HG03103 (cell line): ENCODE measurements at regions not wholly inside any gene's neighbourhood (a gene's known extent, or its start where the extent isn't known, plus 50 kb on each side); places are given as distances from the start of the nearest gene placed in this dataset.

Source experiments
- ATAC-seq: cut with Tn5 transposase; IDR thresholded peaks from one replicate; pipeline ENCODE4 v1.9.1; 2021; ENCODE audit warnings: low read depth; ENCODE audit not compliant: unreplicated experiment

DNA sequence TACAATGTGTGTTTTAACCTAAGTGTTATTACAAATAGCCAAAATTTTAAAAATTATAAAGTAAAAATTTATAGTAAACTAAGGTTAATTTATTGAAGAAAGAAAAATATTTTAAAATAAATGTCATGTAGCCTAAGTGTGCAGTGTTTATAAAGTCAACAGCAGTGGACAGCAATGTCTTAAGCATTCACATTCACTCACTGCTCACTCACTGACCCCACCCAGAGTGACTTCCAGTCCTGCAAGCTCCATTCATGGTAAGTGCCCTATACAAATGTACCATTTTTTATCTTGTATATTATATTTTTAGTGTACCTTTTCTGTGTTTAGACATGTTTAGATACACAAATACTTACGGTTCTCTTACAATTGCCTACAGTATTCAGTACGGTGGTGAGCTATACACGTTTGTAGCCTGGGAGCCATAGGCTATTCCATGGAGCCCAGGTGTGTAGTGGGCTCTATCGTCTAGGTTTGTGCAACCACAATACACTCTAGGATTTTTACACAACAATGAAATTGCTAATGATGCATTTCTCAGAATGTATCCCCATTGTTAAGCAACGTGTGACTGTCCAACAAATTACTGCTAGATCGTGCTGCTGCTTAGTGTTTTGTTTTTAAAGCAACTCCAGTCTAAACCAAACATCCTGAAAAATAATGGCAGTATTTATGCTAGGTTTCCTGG, 108.9 kb upstream of the NAMPT start:
- no peak for ATAC-seq

DNA sequence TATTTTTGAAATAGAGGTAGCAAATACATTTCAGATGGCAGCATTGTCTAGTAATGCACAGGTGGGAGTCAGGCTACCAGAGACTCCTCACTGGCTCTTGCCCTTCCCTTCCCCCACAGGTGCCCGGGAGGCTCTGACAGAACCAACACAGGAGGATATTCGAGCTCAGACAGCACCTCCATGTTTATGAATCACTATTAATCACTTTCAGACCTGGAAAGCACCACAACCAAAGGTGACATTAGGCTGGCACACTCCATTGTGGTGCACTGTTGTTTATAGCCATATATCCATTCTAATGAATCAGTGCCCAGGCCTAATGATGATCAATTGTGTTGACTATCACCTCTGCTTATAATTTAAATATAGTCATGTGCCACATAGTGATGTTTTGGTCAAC, 107.8 kb upstream of the NAMPT start:
- no peak for ATAC-seq

DNA sequence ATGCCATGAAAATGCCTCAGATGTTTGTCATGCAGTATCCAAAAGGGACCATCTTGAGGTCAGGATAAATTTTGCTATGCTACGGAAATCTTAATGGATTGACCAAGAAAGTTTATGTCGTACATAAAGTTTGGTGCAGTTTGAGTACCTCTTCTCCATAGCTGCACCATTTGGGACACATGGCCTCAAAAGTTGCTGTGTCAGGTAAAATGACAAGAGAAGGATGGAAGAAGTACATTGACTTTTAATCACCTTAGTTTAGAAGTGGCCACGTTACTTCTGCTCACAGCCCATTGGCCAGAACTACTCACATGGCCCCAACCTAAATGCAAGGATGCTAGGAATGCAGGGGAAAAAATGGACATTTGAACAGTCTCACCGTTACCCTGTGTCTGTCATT, 107.4 kb upstream of the NAMPT start:
- ATAC-seq: no peak

DNA sequence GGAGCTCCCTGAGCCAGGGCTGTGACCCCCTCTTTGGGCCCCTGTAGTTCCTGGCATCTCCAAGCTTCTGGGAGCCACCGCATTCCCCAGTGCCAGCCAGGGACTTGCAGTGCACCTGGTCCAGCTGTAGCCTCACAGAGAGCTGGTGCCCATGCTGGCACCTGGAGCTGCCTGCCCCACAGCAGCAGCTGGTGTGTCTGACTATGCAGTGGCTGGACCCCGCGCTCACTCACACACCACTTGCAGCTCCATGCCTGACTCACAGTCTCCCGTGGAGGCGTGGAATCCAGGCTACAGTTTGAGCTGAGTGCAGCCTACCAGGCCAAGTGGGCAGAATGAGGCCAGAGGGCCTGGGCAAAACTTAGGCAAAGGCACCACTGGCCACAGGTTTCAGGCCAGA, 102.2 kb upstream of the NAMPT start:
- no peak for ATAC-seq

DNA sequence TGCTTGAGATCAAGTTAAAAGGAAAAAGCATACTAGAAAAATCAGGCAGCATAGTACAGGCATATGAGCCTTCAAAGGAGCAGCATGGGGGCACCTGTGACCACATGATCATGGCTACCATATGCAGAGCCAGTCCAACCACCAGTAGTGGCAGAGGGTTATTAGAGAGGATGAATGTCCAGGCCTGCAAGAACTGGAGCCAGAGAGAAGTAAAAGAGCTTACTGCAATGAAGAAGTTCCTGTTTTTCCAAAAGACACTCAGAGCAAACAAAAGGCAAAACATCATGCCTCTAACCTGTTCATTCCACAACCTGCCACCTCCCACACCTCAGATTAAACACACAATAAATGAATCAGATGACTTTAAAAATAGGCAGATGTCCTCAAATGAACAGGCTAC, 99.6 kb upstream of the NAMPT start:
- ATAC-seq: no peak

DNA sequence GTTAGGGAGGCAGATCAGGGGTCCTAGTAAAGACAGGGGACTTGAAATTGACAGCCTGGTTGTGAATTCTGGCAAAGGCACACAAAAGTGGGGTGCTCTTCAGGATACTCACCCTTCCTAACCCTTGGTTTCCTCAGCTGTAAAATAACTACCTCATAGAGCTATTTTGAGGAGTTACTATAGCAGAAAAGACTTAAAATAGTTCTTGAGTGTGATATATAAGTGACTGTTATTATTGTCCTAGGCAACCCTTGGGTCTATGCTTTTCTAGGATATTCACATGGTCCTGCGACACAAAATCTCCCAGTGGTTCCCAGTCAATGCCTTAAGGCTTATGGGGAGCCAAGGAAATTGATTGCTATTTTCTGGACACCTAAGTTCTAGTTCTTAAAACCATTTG, 98.1 kb upstream of the NAMPT start:
- no peak for ATAC-seq

DNA sequence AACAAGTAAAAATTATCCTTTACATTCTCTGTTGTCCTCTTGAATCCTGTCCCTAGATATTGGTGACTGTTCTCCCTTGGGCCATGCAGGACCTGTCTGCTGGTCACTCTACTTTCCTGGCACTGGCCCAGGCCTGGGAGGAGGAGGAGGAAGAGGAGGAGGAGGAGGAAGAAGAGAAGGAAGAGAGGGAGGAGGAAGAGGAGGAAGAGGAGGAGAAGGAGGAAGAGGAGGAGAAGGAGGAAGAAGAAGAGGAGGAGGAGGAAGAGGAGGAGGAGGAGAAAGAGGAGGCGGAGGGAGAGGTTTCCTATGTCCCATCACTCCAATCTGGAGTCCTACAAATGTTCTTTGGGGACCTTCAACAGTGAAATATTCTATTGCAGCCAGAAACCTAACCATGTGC, 97.3 kb upstream of the NAMPT start:
- no peak for ATAC-seq

DNA sequence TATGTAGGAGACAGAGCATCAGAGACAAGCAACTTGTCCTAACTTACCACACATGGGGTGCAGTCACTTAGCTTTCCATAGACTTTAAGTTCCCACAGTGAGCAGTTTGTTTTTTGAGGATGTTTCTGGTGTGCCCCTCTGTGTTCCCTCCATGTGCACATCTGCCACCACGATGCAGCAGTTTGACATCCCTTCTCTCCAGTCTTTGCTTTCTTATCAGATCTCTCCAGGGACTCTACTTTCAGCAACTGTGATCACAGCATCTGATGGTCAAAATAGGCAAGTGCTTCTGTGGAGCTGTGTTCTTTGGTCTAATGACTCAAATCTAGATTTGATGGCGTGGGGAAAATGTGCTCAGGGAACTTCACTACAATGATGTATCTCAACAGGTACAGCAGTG, 96.5 kb upstream of the NAMPT start:
- ATAC-seq: no peak

DNA sequence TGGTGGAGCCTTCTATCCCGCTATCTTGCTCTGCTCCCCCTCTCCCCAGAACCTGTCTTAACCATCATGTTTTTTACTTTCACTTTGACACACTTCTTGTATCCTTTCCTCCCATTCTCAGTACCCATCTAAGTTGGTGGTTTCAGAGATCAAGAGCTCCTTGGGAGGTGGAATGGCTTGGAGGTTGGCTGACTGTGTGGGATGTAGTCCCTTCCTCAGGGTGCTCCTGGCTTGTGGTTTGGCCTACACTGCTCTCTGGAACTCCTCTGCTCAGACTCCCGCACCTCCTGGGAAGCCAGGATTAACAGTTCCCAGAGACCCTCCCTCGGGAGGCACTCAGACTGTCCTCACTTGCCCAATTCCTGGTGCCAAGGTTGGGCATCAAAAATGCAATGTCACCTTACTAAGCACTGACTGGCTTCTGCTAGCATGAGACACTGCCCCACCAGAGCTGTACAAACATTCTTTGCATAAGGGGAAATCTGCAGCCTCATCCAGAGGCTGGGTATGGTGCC, 93.1 kb upstream of the NAMPT start:
- ATAC-seq: no peak

DNA sequence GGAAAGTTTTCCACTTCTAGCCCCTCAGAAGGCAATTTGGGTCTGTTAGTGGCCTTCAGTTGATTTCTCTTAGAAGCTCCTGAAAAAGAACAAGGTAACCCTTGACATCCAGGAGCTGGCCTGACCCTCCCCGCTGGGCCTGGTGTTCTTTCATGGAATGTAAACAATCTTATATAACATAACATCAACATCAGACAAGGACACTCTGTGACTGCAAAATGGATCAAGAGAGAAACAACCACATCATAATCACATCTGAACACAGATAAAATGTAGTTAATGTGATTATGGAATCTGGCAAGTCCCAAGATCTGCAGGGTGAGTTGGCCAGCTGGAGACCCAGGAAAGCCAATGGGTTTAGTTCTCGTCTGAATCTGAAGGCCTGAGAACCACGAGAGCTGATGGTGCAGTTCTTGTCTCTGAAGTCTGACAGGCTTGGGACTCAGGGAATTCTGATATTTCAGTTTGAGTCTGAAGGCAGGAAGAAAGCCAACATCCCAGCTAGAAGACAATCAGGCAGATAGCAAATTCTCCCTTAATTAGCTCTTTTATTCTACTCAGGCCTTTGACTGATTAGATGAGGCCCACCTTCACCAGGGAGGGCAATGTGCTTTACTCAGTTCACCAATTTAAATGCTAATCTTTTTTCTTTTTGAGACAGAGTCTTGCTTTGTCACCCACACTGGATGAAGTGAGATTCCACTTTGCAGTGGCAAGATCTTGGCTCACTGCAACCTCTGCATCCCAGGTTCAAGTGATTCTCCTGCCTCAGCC, 91.4 kb upstream of the NAMPT start:
- ATAC-seq: no peak

DNA sequence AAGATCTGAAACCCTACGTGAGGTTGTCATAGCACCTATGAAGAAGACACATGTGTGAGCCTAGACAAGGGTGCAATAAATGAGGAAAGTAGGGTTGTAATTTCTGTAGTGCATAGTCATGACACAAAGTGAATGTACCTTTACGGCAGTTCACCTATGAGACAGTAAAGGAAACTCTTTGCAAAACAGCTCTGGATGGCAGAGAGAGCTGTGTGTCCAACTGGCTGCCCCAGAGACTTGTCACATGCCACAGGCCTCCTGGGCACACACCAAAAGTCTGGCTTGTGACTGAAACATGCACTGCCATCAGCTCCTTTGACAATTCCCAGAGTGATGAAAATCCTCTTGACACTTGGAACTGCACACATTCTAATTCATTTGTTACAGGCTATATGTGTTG, 90.7 kb upstream of the NAMPT start:
- no peak for ATAC-seq

DNA sequence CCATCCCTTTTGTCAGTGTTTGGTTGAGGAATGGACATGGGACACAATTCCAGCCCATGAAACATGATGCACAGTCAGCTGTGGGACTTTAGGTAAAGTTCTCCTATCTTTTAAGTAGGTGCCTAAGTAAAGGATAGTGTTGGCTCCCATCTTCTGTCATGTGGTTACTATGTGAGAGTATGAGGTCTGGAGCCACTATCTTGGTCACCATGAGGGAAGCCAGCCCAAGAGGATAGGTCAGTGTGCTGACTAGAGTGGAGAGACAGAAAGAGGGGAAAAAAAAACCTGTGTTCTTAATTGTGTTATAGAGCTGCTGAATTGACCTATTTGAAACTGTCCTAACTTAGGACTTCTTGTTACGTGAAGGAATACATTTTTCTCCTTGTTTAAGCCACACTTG, 89.7 kb upstream of the NAMPT start:
- ATAC-seq: no peak

DNA sequence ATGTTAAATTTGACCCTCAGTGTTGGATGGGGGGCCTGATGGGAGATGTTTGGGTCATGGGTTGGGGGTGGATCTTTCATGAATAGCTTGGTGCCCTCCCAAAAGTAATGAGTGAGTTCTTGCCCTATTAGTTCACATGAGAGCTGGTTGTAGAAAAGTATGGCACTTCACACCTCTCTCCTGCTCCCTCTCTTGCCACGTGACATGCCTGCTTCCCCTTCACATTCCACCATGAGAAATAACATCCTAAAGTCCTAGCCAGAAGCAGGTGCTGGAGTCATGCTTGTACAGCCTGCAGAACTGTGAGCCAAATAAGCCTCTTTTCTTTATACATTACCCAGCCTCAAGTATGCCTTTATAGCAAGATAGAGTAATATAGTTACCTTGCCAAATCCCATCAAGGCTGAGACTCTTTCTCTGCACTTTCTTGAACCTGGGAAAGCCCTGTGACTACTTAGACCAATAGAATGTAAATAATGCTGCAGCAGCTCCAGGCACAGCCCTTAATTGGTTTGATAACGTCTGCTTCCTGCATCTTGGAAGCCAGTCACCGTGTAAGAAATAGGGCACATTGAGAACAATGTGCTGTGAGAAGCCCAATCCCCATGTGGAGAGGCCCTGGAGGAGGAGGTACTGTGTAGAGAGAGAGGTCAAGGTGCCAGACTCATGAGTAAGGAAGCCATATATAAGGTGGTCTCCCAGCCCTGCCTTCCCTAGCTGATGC, 88.0 kb upstream of the NAMPT start:
- ATAC-seq: no peak

DNA sequence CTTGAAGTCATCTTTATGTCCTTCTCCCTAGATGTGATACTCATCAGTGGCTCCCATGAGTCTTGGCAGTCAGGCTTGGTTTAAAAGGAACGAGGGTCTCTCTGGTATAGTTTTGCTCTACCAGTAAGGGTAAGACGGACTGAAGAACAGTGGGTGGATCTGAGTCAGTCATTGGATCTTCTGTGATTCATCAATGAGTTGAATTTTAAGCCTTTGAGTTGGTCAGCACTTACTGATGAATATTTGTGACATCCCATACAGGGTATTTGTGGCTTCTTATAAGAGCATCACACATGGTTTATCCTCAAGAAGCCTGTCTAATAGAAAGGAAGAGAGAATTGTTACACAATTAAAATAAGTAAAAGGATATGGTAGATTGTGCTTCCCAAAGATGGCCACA, 87.3 kb upstream of the NAMPT start:
- no peak for ATAC-seq

DNA sequence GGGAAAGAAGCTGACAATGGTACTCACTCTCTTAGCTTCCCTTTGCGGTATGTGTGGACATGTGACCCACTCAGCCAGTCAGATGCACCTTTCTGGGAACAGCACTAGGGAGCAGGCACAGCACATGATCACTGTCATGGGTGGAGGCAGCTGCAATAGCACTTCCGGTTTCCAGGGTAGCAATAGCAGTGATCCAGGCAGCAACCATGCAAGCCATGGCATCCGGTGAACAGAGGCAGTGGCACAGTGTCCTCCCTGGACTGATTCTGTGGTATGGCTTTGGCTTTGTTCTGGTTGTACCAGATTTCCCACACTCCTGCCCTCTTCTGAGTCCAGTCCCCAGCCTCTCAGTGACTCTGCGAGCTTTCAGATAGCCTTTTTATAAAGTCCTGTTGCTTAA, 86.8 kb upstream of the NAMPT start:
- no peak for ATAC-seq

DNA sequence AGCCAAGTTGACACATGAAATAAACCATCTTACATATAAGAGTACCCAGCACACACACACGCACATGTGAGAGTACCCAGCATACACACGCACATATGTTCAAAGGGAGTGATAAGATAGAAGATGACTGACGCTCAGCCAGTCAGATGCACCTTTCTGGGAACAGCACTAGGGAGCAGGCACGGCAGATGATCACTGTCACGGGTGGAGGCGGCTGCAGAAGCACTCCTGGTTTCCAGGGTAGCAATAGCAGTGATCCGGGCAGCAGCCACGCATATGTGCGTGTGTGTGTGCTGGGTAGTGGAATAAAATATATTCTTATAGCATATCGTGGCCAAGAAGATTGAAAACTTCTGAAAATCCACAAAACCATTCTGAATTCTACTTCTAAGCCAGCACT, 85.8 kb upstream of the NAMPT start:
- no peak for ATAC-seq

DNA sequence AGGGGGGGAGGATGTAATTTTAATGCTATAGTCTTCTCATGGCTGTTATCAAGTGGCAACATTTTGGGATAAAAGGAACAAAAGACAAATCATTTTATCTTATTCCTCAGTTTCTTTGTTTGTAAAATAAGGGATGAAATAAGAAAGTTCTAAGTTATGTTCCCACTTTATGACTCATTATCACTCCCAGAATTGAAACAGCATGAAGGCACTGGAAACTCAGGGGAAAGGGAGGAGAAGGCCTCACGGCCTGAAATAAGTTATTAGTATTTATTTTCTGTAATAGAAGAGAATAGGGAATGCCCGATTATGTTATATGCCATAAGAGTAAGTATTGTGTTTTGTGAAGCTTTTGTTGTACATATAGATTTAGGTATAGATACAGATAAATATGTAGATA, 85.0 kb upstream of the NAMPT start:
- ATAC-seq: no peak

DNA sequence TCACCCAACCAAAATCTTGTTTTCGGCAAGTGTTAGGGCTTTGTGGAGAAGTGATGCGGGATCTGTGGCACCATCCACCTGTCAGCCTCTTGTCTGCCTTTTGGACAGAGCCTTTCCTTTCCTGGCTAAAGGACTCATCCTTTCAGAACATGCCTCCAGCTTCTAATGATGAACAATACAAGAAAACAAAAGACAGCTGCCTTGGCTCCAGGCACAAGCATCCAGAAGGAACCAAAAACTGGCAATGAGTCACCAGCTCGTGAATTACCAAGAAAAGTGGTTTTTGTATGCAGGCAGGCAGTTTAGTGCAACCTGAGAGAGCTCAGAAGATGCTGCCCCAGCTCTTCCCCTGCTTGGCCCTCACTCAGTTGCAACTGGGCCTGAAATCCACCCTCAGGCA, 84.6 kb upstream of the NAMPT start:
- ATAC-seq: no peak

DNA sequence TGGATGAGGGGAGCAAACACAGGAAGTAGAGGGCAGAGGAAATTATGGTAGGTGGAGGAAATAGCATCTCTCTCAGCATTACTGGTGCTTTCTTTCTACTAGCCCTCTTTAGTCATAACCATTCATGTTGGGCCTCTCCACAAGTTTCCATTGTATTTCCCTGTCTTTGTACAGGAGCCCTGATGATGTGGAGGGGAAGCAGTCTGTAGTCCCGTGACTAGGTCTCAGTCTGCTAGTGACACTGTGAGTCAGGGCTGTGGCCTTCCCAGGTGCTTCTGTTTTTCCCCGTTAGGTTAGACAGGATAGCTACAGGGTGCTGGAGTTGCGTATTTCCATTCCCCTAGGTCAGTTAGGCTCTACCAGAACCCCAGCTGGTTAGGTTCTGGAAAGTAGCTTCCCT, 82.9 kb upstream of the NAMPT start:
- no peak for ATAC-seq

DNA sequence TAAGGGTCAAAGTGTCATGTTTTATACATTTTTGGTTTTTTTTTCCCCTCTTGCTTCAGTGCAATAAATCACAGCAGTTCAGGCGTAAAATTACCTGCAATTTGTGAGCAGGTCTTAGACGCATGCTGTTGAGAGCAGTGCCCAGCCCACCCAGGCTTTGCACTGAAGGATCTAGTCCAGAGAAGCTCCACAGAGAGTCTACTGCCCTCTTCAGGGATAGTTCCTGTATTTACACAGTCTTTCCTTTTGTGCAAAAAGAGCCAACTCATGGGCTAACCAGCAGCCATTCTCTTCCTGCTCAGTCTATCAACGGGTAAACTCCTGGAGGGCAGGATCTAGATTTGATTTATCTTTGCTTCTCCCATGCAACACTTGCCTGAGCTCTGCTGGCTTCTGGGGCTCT, 82.2 kb upstream of the NAMPT start:
- no peak for ATAC-seq

DNA sequence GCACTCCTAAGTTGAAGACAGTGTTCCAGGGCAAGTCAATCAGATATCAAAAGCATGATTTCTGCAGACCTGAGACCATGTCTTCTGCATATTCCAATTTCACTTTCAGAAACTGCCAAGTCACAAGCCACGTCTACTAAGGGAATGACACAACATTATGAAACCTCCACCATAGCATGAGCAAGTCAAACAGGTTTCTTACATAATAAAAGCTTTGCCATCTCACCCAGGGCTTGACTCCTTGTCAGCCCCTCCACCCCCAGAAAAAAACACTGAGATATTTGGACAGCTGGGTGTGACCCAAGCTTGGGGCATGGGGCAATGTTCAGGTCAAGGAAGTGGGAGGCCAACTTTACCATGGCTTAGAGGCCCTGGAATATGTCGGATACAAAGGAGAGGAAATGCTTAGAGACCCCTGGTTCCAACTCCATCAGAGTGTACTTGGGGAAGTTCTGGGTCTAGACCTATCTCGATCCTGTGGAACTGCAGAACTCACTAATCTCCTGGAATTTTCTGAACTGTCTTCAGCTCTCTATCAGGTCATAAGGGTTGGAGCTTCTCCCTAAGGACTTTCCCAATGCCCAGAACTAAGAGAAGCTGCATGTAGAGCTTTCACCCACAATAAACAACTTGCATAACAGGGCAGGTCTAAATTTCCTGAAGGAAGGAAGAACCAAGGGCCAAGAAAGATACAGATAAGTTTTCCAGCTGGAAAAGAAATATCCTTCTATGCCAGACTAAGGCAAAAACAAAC, 80.6 kb upstream of the NAMPT start:
- ATAC-seq: peak; percentile 86
